ENCODE measurements at regions not wholly inside any gene's neighbourhood (a gene's known extent, or its start where the extent isn't known, plus 50 kb on each side); places are given as distances from the start of the nearest gene placed in this dataset.
"Not testable (repeated sequence)": the region's sequence is repeated elsewhere in the genome, so short reads cannot be mapped to it uniquely, and the experiment has no call there.

- TF ChIP-seq CTCF (IDR thresholded peaks at IDR 0.05; ENCODE audit: unreplicated experiment): no peak
- H3K27me3 Mint-ChIP-seq: no peaks in the 10 kb centered on the region
- peaks cover 31% of the 10 kb centered on the region for H3K9me3 Mint-ChIP-seq (ENCODE audit: low read depth)
- peaks cover 35% of the 10 kb centered on the region for H3K4me1 Mint-ChIP-seq (ENCODE audit: low read depth)
- DNase-seq (ENCODE audit: low spot score, unreplicated experiment): no peak
- no peak overlapping the region for H3K4me3 Mint-ChIP-seq (ENCODE audit: low read depth)
- H3K36me3 Mint-ChIP-seq (ENCODE audit: insufficient read depth): peaks cover 14% of the 10 kb centered on the region
- H3K27ac Mint-ChIP-seq: peak overlapping the region; percentile 95
These were observed 91.9 kb upstream of the CEP78 start for GRCh38 chr9:78144008-78144381.

GRCh38 chr9:78143281-78144007, 92.4 kb upstream of the CEP78 start:
- Mint-ChIP-seq H3K4me3 (ENCODE audit: low read depth) (peak overlapping the region; percentile 1), H3K4me1 (ENCODE audit: low read depth) (peaks cover 35% of the 10 kb centered on the region), H3K27ac (peak overlapping the region; percentile 95), H3K9me3 (ENCODE audit: low read depth) (peaks cover 31% of the 10 kb centered on the region), H3K36me3 (ENCODE audit: insufficient read depth) (peaks cover 14% of the 10 kb centered on the region), H3K27me3 (no peaks in the 10 kb centered on the region)
- DNase-seq (ENCODE audit: low spot score, unreplicated experiment): no peak
- no peak for TF ChIP-seq CTCF (IDR thresholded peaks at IDR 0.05; ENCODE audit: unreplicated experiment)

- not testable (repeated sequence) for H3K27me3 Mint-ChIP-seq
These were observed 93.6 kb upstream of the CEP78 start for GRCh38 chr9:78142264-78142663.

GRCh38 chr9:78133751-78134150, 102.1 kb upstream of the CEP78 start:
- peaks cover 14% of the 10 kb centered on the region for H3K9me3 Mint-ChIP-seq (ENCODE audit: low read depth)
- H3K27ac Mint-ChIP-seq: no peak overlapping the region
- no peaks in the 10 kb centered on the region for H3K36me3 Mint-ChIP-seq (ENCODE audit: insufficient read depth)
- no peak overlapping the region for H3K4me3 Mint-ChIP-seq (ENCODE audit: low read depth)
- peaks cover 15% of the 10 kb centered on the region for H3K4me1 Mint-ChIP-seq (ENCODE audit: low read depth)
- no peak for DNase-seq (ENCODE audit: low spot score, unreplicated experiment)
- TF ChIP-seq CTCF (IDR thresholded peaks at IDR 0.05; ENCODE audit: unreplicated experiment): no peak
- no peaks in the 10 kb centered on the region for H3K27me3 Mint-ChIP-seq

More at GRCh38 chr9:78142264-78142663, 93.6 kb upstream of the CEP78 start:
- Mint-ChIP-seq H3K9me3 (ENCODE audit: low read depth) (peaks cover 31% of the 10 kb centered on the region), H3K4me1 (ENCODE audit: low read depth) (peaks cover 35% of the 10 kb centered on the region), H3K27ac (peak overlapping the region; percentile 95), H3K36me3 (ENCODE audit: insufficient read depth) (peaks cover 14% of the 10 kb centered on the region)
- DNase-seq (ENCODE audit: low spot score, unreplicated experiment); H3K4me3 Mint-ChIP-seq (ENCODE audit: low read depth): not testable (repeated sequence)

GRCh38 chr9:78132701-78133058, 101.1 kb upstream of the GNAQ start:
- Mint-ChIP-seq H3K9me3 (ENCODE audit: low read depth) (peaks cover 14% of the 10 kb centered on the region), H3K4me3 (ENCODE audit: low read depth) (no peak overlapping the region), H3K27me3 (no peaks in the 10 kb centered on the region), H3K4me1 (ENCODE audit: low read depth) (peaks cover 15% of the 10 kb centered on the region), H3K36me3 (ENCODE audit: insufficient read depth) (no peaks in the 10 kb centered on the region), H3K27ac (no peak overlapping the region)
- no peak for DNase-seq (ENCODE audit: low spot score, unreplicated experiment)
- no peak for TF ChIP-seq CTCF (IDR thresholded peaks at IDR 0.05; ENCODE audit: unreplicated experiment)

All from progenitor cell of endocrine pancreas (in vitro differentiated cells).